Renal cortical epithelial cell (primary cell): ENCODE measurements at regions not wholly inside any gene's neighbourhood (a gene's known extent, or its start where the extent isn't known, plus 50 kb on each side); places are given as distances from the start of the nearest gene placed in this dataset.

ENCODE experiments used
- DNase-seq: peaks from one replicate; pipeline ENCODE4 v3.0.0-alpha.2; 2011; ENCODE audit warnings: low read depth

DNA sequence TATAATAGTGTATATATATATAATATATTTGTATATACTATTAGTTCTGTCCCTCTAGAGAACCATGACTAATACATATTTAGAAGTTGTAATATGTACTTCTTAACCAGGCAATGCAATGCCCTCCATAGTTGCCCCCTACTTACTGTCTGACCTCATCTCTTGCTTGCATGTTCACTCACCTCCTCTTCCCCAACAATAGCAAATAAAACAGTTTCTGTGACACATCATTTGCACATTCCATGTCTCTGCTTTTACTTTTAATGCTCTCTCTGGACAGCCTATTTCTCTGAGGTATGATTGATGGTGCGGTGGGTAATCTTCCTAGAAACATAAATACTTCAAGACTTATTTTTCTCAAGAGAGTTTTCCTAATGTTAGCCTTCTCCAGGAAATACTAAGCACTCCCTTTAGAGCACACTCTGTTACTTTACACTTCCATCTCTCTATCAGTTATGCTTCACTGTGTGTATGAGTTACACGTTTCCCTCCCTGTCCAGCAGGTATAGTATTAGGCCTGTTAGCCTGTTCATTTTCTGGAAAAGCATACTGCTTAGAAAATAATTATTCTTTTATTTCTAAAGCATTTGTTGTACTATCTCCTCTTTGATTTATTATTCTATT, 295.6 kb upstream of the LRATD1 start:
- no peak for DNase-seq

GRCh38 chr2:14340703-14341102, 291.8 kb upstream of the LRATD1 start:
- no peak for DNase-seq

DNA sequence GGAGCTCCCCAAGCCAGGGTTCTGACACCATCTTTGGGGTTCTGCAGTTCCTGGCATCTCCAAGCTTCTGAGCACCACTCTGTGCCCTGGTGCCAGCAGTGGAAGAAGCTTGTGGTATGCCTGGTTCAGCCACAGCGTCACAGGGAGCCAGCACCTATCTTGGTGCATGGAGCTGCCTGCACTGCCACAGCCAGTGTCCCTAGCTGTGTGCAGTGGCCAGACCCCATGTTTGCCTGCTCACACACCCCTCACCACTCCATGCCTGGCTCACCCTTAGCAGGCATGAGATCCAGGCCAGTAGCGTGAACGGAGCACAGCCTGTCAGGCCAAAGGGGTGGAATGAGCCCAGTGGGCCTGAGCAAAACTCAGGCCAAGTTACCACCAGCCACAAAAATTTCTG, 290.2 kb upstream of the LRATD1 start:
- DNase-seq: no peak

GRCh38 chr2:14344355-14344754, 288.2 kb upstream of the LRATD1 start:
- no peak for DNase-seq

GRCh38 chr2:14348247-14348646, 284.3 kb upstream of the LRATD1 start:
- DNase-seq: no peak

GRCh38 chr2:14350856-14351255, 281.7 kb upstream of the LRATD1 start:
- peak; percentile 61 for DNase-seq

DNA sequence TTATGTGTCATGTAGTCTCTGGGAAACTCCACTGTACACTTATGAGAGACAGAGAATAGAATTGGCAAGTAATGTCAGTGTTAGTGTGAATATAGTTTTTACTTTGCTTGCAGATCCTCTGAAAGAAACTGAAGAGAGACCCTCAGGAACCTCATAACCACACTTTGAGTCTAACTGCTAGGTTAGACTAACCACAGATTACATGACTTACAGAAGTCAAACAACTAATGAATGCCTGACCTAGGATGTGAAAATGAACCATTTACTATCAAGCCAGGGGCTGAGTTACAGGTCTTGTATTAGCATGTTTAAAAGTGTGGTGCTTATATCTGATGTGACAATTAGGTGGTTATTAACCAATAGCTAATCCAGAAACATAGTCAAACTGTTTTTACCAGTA, 280.4 kb upstream of the LRATD1 start:
- DNase-seq: no peak

GRCh38 chr2:14354231-14354630, 278.3 kb upstream of the LRATD1 start:
- DNase-seq: no peak

GRCh38 chr2:14355102-14355501, 277.4 kb upstream of the LRATD1 start:
- no peak for DNase-seq

- DNase-seq: no peak
Observed at GRCh38 chr2:14358339-14358738, 274.2 kb upstream of the LRATD1 start.

DNA sequence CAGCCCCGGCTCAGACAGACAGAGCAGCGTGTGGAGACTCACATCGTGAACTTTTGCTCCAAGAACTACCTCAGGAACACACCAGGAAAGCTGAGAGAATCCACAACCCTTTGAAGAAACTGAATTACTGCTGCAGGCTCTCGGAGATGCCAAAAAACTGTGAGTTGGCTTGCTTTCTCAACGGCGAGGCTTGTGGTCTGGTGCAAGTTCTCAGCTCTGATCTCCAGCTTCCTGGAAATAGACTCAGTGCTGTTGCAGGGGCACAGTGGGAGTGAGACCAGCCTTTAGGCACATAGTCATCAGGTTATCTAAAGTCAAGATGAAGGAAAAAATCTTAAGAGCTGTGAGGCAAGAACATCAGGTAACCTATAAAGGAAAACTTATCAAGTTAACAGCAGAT, 273.7 kb upstream of the LRATD1 start:
- DNase-seq: no peak

- DNase-seq: peak; percentile 19
Observed at GRCh38 chr2:14363137-14363536, 269.4 kb upstream of the LRATD1 start.

- no peak for DNase-seq
Observed at GRCh38 chr2:14363976-14364375, 268.5 kb upstream of the LRATD1 start.

- no peak for DNase-seq
Observed at GRCh38 chr2:14364471-14364870, 268.0 kb upstream of the LRATD1 start.

DNA sequence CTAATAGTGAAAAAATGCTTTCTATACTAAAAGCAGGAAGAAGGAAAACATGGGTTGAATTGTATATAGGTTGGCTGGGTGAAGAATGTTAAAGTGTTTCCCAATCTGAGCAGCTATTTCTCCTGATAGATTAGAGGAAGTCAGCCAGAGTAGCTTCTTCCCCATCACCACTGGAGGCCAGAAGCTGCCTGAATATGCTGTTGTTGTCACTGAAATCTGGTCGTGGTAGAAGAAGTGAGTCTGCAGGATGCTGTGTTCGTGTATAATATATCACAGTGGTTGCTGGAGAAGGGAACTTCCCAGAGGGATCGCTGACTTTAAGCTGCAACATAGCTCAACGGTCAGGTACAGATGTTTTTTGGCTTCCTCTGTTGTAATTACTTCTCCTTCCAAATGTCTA, 247.5 kb upstream of the LRATD1 start:
- DNase-seq: peak; percentile 11

- no peak for DNase-seq
Observed at GRCh38 chr2:14387332-14387731, 245.2 kb upstream of the LRATD1 start.

- no peak for DNase-seq
Observed at GRCh38 chr2:14388724-14389123, 243.8 kb upstream of the LRATD1 start.

DNA sequence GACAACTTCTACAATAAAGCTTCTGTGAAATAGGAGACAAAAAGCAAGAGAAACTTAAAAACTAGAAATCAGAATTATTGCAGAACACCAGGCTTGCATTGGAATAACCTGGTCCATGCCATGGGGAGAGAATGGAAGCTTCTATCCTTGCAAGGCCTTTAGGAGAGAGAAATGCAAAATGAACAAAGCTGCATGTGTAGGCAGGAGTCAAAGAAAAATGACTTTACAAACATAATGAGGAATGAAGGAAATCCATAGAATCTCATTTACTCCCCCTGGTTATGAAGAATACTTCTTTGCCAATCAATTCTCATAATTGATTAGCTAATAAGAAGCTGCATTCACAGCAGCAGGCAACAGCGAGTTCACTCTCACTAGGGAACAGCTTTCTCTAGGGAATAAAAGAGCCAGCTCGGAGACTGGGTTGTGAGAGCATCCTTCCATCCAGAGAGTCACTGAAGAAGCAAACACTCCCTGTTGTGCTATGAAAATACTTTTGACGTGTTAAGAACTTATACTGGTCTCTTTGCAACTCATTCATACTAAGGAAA, 235.9 kb upstream of the LRATD1 start:
- no peak for DNase-seq

DNA sequence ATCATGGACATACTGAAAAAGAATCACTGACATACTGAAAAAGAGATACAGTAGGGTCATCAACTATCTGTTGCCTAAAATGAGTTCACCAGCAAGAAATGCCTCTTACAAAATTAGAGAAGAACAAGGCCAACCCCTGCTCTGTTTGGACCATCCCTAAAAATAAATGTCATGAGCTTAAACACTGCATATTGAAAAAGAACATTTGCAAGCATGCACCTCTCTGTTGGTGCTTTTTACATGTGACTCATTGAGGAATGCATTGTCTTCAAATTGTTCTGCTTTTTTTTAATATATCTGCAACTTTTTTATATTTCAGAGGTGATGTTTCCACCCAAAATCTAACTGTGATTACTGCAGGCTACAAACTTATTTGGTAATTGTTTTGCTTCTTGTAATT, 233.9 kb upstream of the LRATD1 start:
- DNase-seq: no peak

- peak; percentile 38 for DNase-seq
Observed at GRCh38 chr2:14401873-14402272, 230.6 kb upstream of the LRATD1 start.

GRCh38 chr2:14408695-14409094, 223.8 kb upstream of the LRATD1 start:
- no peak for DNase-seq

- DNase-seq: peak; percentile 22
Observed at GRCh38 chr2:14417551-14417950, 215.0 kb upstream of the LRATD1 start.

GRCh38 chr2:14418115-14418514, 214.4 kb upstream of the LRATD1 start:
- DNase-seq: peak; percentile 48

DNA sequence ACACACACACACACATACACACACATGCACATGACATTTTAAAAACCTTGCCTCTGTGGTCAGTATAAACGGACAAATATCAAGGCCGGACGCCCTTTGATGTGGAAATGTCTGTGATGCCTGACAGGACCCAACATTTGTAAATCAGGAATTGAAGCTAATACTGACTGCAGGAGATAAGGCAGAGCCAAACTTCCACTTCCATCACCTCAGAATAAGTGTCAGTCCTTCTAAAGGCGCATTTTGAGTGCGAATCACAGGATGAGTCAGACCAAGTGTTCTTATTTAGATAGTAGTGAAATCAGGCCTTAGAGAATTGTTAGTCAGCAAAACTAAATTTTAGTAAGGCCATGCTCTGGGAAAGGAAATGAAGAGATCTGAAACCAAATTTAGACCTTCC, 211.7 kb upstream of the LRATD1 start:
- peak; percentile 45 for DNase-seq
